Esophagus muscularis mucosa (tissue), 4 donors: ENCODE measurements at regions not wholly inside any gene's neighbourhood (a gene's known extent, or its start where the extent isn't known, plus 50 kb on each side); places are given as distances from the start of the nearest gene placed in this dataset.

Source experiments
- DNase-seq: peaks from one replicate; pipeline ENCODE4 v3.0.0-alpha.2; 2017; ENCODE audit errors: extremely low spot score
- H3K27ac ChIP-seq, 4 donors: fragments of 200-600 bp; sonication (generic); replicated peaks in 1 of 4; 1 replicate in 3 of 4; 2 replicates in 1 of 4; pipeline ENCODE4 v1.5.1; 2016 to 2019; ENCODE audit warnings: mild to moderate bottlenecking in 1 of 4
- H3K27me3 ChIP-seq, 4 donors: fragments of 200-600 bp; sonication (generic); one replicate each; pipeline versions ENCODE4 v1.5.1 to v1.6.0; 2016 to 2019
- H3K36me3 ChIP-seq, 4 donors: fragments of 200-600 bp; sonication (generic); one replicate each; pipeline ENCODE4 v1.5.1; 2016 to 2019
- H3K4me1 ChIP-seq, 4 donors: fragments of 200-600 bp; sonication (generic); one replicate each; pipeline ENCODE4 v1.5.1; 2016 to 2019
- H3K4me3 ChIP-seq, 4 donors: fragments of 200-600 bp; sonication (generic); 1 replicate in 2 of 4; 2 replicates in 2 of 4; pipeline ENCODE4 v1.5.1; 2016 to 2019; ENCODE audit warnings: mild to moderate bottlenecking in 4 of 4, moderate library complexity in 1 of 4
- H3K9me3 ChIP-seq, 4 donors: fragments of 200-600 bp; sonication (generic); 1 replicate in 3 of 4; 2 replicates in 1 of 4; pipeline ENCODE4 v1.5.1; 2016 to 2019
- EP300 ChIP-seq: sonication (generic); formaldehyde crosslinking; IDR thresholded peaks from one replicate; pipeline ENCODE4 v1.6.1; 2017; ENCODE audit warnings: antibody characterized with exemption
- POLR2A ChIP-seq: fragments of 450-650 bp; IDR thresholded peaks from one replicate; pipeline ENCODE4 v1.6.1; 2017; ENCODE audit warnings: antibody characterized with exemption, moderate library complexity, mild to moderate bottlenecking, low read depth
- POLR2AphosphoS5 ChIP-seq, 2 donors: sonication (generic); formaldehyde crosslinking; IDR thresholded peaks; one replicate each; pipeline ENCODE4 v1.6.1; 2017; ENCODE audit warnings: antibody characterized with exemption in 2 of 2
- WGBS: methylation state at CpG from one replicate; pipeline ENCODE4 v1.1.5; 2018; 5-methylcytosine and 5-hydroxymethylcytosine counted together
- intact Hi-C: fragments of 100-400 bp; cut with DNase I; formaldehyde crosslinking; loops from one replicate; pipeline ENCODE4 v1.15.1; 2023
- TF ChIP-seq, protein P1 (sequence below), 3 experiments: fragments of 200-600 bp in 2 of 3; fragments of 450-650 bp in 1 of 3; sonication (generic) in 2 of 3; IDR thresholded peaks; one replicate each; pipeline ENCODE4 v1.5.1; 2017 to 2019; ENCODE audit warnings: antibody characterized with exemption in 3 of 3, mild to moderate bottlenecking in 2 of 3, moderate library complexity in 1 of 3

DNA sequence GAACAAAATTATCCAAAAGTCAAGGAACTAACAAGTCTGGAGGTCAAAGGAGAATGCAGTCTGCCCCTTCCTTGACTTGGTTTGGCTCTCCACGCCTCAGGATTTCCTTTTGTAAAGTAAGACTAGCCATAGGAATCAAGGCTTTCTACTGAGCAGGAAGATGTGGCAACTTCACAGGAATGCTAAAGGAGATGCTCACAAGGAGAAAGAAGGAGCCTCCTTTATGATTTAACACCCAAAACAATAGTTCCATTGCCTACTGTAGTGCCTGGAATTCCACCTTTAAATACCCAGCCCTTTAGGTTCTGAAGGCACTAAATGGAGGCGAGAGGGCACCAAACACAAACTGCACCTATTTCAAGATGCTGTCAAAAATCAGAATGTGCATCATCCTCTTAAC is 176.3 kb upstream of the NFIA start:
- 95% methylated on average over 2 of the region's 2 CpGs for WGBS
- no peaks in the 10 kb centered on the region for H3K9me3 ChIP-seq
- no peak for DNase-seq
- H3K27me3 ChIP-seq: no peaks in the 10 kb centered on the region
- peaks cover 15 to 28% (median 23%) of the 10 kb centered on the region in 4 donors for H3K4me1 ChIP-seq
- no peak overlapping the region for H3K27ac ChIP-seq
- H3K36me3 ChIP-seq: no peaks in the 10 kb centered on the region
- intact Hi-C loops: no loop called here
- no peak overlapping the region for H3K4me3 ChIP-seq
- no peak for TF ChIP-seq EP300
- TF ChIP-seq, protein P1, sequence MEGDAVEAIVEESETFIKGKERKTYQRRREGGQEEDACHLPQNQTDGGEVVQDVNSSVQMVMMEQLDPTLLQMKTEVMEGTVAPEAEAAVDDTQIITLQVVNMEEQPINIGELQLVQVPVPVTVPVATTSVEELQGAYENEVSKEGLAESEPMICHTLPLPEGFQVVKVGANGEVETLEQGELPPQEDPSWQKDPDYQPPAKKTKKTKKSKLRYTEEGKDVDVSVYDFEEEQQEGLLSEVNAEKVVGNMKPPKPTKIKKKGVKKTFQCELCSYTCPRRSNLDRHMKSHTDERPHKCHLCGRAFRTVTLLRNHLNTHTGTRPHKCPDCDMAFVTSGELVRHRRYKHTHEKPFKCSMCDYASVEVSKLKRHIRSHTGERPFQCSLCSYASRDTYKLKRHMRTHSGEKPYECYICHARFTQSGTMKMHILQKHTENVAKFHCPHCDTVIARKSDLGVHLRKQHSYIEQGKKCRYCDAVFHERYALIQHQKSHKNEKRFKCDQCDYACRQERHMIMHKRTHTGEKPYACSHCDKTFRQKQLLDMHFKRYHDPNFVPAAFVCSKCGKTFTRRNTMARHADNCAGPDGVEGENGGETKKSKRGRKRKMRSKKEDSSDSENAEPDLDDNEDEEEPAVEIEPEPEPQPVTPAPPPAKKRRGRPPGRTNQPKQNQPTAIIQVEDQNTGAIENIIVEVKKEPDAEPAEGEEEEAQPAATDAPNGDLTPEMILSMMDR (IDR thresholded peaks at IDR 0.05): no peak
- no peak for TF ChIP-seq POLR2AphosphoS5 (IDR thresholded peaks at IDR 0.05)
- no peak for TF ChIP-seq POLR2A

- Histone ChIP-seq H3K4me1 (peaks cover 15 to 28% (median 23%) of the 10 kb centered on the region in 4 donors), H3K36me3 (no peaks in the 10 kb centered on the region), H3K27me3 (no peaks in the 10 kb centered on the region), H3K9me3 (no peaks in the 10 kb centered on the region), H3K27ac (peak overlapping the region in 2 of 4 donors; percentile 5 to 30), H3K4me3 (no peak overlapping the region)
- DNase-seq: peak; percentile 90
- no peak for TF ChIP-seq POLR2AphosphoS5 (IDR thresholded peaks at IDR 0.05)
- no peak for TF ChIP-seq POLR2A
- TF ChIP-seq, protein P1 (IDR thresholded peaks at IDR 0.05): no peak
- TF ChIP-seq EP300: no peak
- intact Hi-C loops: no loop called here
- 35% methylated on average over 4 of the region's 4 CpGs for WGBS
Observed at GRCh38 chr1:60904099-60904851, 178.1 kb upstream of the NFIA start.

DNA sequence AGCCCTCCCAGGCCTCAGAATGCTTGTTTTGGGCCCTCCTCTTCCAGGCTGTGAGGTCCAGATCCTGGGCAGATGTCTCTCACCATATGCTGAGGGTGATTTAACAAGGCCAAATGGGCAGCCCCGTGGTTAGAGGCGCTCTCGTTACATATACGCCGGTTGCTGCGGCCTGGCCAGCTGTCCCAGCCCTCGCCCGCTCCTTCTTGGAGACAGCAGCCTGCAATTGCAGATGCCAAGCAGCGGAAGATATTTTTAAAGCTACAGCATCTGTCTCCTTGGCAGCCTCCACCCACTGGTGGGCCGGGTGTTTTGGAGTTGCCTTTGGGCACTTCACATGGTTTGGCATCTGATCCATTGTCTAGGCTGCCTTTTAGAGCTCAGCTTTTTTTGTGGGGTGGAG is 178.8 kb upstream of the NFIA start:
- peaks cover 15 to 28% (median 23%) of the 10 kb centered on the region in 4 donors for H3K4me1 ChIP-seq
- peak overlapping the region; percentile 30 to 47 (median 37) for H3K27ac ChIP-seq
- intact Hi-C loops: no loop called here
- H3K9me3 ChIP-seq: no peaks in the 10 kb centered on the region
- H3K27me3 ChIP-seq: no peaks in the 10 kb centered on the region
- no peak for DNase-seq
- WGBS: 64% methylated on average over 10 of the region's 10 CpGs
- no peak overlapping the region for H3K4me3 ChIP-seq
- H3K36me3 ChIP-seq: no peaks in the 10 kb centered on the region
- TF ChIP-seq POLR2AphosphoS5 (IDR thresholded peaks at IDR 0.05): no peak
- no peak for TF ChIP-seq EP300
- TF ChIP-seq, protein P1 (IDR thresholded peaks at IDR 0.05): no peak
- TF ChIP-seq POLR2A: no peak

DNA sequence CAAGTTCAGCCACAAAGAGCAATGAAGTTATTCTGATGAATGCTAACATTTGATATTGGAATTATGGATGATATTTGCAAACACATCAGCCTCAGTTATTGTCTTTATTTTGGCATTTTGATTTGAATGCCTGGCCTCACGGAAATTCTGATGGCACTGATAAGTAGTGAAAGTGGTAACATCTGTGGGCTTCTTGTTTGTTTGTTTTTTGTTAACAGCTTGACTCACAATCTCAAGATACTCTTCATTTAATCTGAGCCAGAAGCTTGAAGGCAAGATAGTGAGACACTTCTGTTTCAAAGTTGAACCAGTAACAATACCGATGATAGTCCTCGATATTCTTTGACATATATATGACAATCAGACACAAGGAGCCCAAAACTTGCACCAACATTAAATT is 182.9 kb upstream of the NFIA start:
- no peak for DNase-seq
- TF ChIP-seq, protein P1 (IDR thresholded peaks at IDR 0.05): no peak
- H3K4me3 ChIP-seq: no peak overlapping the region
- H3K27ac ChIP-seq: no peak overlapping the region
- no peaks in the 10 kb centered on the region for H3K9me3 ChIP-seq
- WGBS: 91% methylated on average over 3 of the region's 3 CpGs
- no peaks in the 10 kb centered on the region for H3K27me3 ChIP-seq
- intact Hi-C loops: no loop called here
- H3K4me1 ChIP-seq: peaks cover 23 to 32% (median 29%) of the 10 kb centered on the region in 4 donors
- H3K36me3 ChIP-seq: no peaks in the 10 kb centered on the region

- Histone ChIP-seq H3K4me1 (peaks cover 18 to 32% (median 24%) of the 10 kb centered on the region in 4 donors), H3K27ac (no peak overlapping the region), H3K4me3 (no peak overlapping the region), H3K27me3 (no peaks in the 10 kb centered on the region), H3K9me3 (no peaks in the 10 kb centered on the region), H3K36me3 (no peaks in the 10 kb centered on the region)
- intact Hi-C loops: no loop called here
- no peak for DNase-seq
- TF ChIP-seq, protein P1 (IDR thresholded peaks at IDR 0.05): no peak
- TF ChIP-seq POLR2A (no peak), EP300 (no peak), POLR2AphosphoS5 (IDR thresholded peaks at IDR 0.05) (no peak)
- 98% methylated on average over 4 of the region's 4 CpGs for WGBS
Observed at GRCh38 chr1:60898987-60899386, 183.4 kb upstream of the NFIA start.
